ENCODE measurements at regions not wholly inside any gene's neighbourhood (a gene's known extent, or its start where the extent isn't known, plus 50 kb on each side); places are given as distances from the start of the nearest gene placed in this dataset.
A peak's percentile ranks its signal among the peaks of the same experiment; 100 is the strongest.
"Not testable (repeated sequence)": the region's sequence is repeated elsewhere in the genome, so short reads cannot be mapped to it uniquely, and the experiment has no call there.

DNA sequence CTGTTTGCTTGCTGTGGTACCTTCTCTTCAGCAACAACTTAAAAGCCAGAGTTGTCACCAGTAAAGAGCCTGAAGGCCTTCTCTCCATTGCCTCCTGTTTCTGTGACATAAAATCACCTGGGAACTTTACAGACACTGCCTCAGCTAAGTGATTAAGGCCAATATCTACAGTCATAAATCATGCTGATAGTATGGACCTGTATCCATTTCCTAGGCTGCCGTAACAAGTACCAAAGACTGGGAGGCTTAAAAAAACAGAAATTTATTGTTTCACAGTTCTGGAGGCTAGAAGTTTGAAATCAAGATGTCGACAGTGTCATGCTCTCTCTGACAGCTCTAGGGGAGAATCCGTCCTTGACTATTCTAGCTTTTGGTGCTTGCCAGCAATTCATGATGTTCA lies 108.4 kb upstream of the UNC5B start:
- Mint-ChIP-seq H3K4me1 (peaks cover 3 to 5% (median 4%) of the 10 kb centered on the region in 3 donors), H3K27me3 (peaks cover 4 to 17% of the 10 kb centered on the region in 2 donors), H3K36me3 (peaks cover 0 to 8% (median 3%) of the 10 kb centered on the region in 3 donors), H3K4me3 (no peak overlapping the region), H3K9me3 (peaks cover 0 to 4% (median 3%) of the 10 kb centered on the region in 5 donors), H3K27ac (no peak overlapping the region)
- Histone ChIP-seq H3K9me3 (ENCODE audit: low read length) (no peaks in the 10 kb centered on the region), H3K27ac (ENCODE audit: low read depth, low read length) (no peak overlapping the region), H3K36me3 (ENCODE audit: insufficient read depth, low read length) (no peaks in the 10 kb centered on the region), H3K4me1 (ENCODE audit: insufficient read depth, low read length) (no peaks in the 10 kb centered on the region), H3K4me3 (ENCODE audit: low read length) (no peak overlapping the region), H3K27me3 (ENCODE audit: insufficient read depth, low read length, poor library complexity, severe bottlenecking) (no peaks in the 10 kb centered on the region)
- CTCF ChIA-PET = no interaction called here
- POLR2A ChIA-PET = no interaction called here
- no peak for DNase-seq

DNA sequence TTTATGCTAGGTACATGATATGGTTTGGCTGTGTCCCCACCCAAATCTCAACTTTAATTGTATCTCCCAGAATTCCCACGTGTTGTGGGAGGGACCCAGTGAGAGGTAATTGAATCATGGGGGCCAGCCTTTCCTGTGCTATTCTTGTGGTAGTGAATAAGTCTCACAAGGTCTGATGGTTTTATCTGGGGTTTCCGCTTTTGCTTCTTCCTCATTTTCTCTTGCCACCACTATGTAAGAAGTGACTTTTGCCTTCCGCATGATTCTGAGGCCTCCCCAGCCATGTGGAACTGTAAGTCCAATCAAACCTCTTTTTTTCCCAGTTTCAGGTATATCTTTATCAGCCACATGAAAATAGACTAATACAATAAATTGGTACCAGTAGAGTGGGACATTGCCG lies 106.2 kb upstream of the UNC5B start:
- H3K36me3 Mint-ChIP-seq = peaks cover 0 to 10% (median 3%) of the 10 kb centered on the region in 3 donors
- H3K4me1 Mint-ChIP-seq; POLR2A ChIA-PET; H3K4me3 Mint-ChIP-seq; H3K27me3 ChIP-seq (ENCODE audit: insufficient read depth, low read length, poor library complexity, severe bottlenecking); CTCF ChIA-PET; H3K4me1 ChIP-seq (ENCODE audit: insufficient read depth, low read length); H3K9me3 Mint-ChIP-seq; DNase-seq; H3K36me3 ChIP-seq (ENCODE audit: insufficient read depth, low read length); H3K4me3 ChIP-seq (ENCODE audit: low read length); H3K9me3 ChIP-seq (ENCODE audit: low read length); H3K27ac ChIP-seq (ENCODE audit: low read depth, low read length); H3K27ac Mint-ChIP-seq: not testable (repeated sequence)
- peaks cover 7 to 19% of the 10 kb centered on the region in 2 donors for H3K27me3 Mint-ChIP-seq

DNA sequence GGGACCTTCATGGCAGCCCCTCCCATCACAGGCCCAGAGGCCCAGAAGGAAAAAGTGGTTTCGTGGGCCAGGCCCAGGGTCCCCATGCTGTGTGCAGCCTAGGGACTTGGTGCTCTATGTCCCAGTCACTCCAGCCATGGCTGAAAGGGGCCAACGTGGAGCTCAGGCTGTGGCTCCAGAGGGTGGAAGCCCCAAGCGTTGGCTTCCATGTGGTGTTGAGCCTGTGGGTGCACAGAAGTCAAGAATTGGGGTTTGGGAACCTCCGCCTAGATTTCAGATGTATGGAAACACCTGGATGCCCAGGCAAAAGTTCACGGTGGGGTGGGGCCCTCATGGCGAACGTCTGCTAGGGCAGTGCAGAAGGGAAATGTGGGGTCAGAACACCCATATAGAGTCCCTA lies 105.3 kb upstream of the UNC5B start:
- H3K27me3 ChIP-seq (ENCODE audit: insufficient read depth, low read length, poor library complexity, severe bottlenecking); H3K4me1 ChIP-seq (ENCODE audit: insufficient read depth, low read length); H3K4me1 Mint-ChIP-seq; H3K4me3 ChIP-seq (ENCODE audit: low read length); DNase-seq; H3K9me3 ChIP-seq (ENCODE audit: low read length); H3K27ac Mint-ChIP-seq; CTCF ChIA-PET; H3K27ac ChIP-seq (ENCODE audit: low read depth, low read length); H3K36me3 ChIP-seq (ENCODE audit: insufficient read depth, low read length); POLR2A ChIA-PET: not testable (repeated sequence)
- Mint-ChIP-seq H3K27me3 (peaks cover 8 to 25% of the 10 kb centered on the region in 2 donors), H3K9me3 (peaks cover 4 to 10% (median 8%) of the 10 kb centered on the region in 5 donors), H3K4me3 (peak overlapping the region in 1 of 7 donors; percentile 8), H3K36me3 (peaks cover 0 to 10% (median 3%) of the 10 kb centered on the region in 3 donors)

DNA sequence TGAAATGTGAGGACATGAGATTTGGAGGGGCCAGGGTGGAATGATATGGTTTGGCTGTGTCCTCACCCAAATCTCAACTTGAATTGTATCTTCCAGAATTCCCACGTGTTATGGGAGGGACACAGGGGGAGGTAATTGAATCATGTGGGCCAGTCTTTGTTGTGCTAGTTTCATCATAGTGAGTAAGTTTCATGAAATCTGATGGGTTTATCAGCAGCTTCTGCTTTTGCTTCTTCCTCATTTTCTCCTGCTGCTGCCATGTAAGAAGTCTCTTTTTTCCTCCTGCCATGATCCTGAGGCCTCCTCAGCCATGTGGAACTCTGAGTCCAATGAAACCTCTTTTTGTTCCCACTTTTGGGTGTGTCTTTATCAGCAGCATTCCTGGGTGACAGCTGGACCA lies 104.3 kb upstream of the UNC5B start:
- POLR2A ChIA-PET; CTCF ChIA-PET; H3K4me3 ChIP-seq (ENCODE audit: low read length); H3K27me3 ChIP-seq (ENCODE audit: insufficient read depth, low read length, poor library complexity, severe bottlenecking); H3K27ac ChIP-seq (ENCODE audit: low read depth, low read length); DNase-seq; H3K4me1 Mint-ChIP-seq; H3K4me1 ChIP-seq (ENCODE audit: insufficient read depth, low read length); H3K36me3 ChIP-seq (ENCODE audit: insufficient read depth, low read length); H3K9me3 ChIP-seq (ENCODE audit: low read length): not testable (repeated sequence)
- Mint-ChIP-seq H3K27me3 (peaks cover 9 to 33% of the 10 kb centered on the region in 2 donors), H3K27ac (peak overlapping the region in 1 of 8 donors; percentile 42), H3K4me3 (peak overlapping the region in 1 of 7 donors; percentile 33), H3K9me3 (peaks cover 4 to 14% (median 11%) of the 10 kb centered on the region in 5 donors), H3K36me3 (peaks cover 0 to 10% (median 3%) of the 10 kb centered on the region in 3 donors)

DNA sequence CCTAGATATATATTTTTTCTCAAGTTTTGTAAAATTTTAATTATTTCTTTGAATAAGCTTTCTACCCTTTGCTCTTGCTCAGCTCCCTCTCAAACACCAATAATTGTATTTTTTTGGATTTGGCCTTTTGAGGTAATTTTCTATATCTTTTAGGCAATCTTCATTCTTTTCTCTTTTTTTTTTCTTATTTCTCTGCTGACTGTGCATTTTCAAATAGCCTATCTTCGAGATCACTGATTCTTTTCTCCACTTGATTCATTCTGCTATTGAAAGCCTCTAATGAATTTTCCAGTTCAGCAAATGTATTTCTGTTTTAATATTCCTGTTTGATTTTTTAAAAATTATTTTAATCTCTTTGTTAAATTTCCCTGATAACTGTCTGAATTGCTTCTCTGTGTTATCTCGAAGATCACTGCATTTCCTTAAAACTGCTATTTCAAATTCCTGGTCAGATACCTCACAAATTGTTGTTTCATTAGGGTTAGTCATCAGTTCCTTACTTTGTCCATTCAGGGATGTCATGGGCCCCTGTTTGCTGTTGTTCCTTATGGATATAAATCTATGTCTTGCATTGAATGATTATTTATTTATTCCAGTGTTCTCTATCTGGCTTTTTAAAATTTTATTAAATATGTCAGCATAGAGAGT lies 100.1 kb upstream of the UNC5B start:
- CTCF ChIA-PET = no interaction called here
- no peaks in the 10 kb centered on the region for H3K4me1 Mint-ChIP-seq
- no peaks in the 10 kb centered on the region for H3K27me3 ChIP-seq (ENCODE audit: insufficient read depth, low read length, poor library complexity, severe bottlenecking)

DNA sequence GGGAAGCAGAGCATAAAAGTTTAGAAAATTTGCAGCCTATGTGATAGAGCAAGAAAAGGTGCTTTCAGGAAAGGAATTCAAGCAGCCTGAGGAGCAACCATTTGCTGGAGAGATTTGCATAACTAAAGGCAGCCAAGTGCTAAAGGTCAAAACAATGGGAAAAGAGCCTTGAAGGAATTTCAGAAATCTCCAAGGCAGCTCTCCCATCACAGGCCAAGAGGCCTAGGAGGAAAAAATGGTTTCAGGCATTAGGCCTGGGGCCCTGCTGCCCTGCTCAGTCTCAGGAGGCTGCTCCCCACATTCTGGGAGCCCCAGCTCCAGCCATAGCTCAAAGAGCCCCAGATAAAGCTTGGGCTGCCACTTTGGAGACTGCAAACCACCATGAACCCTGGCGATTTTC lies 95.9 kb upstream of the UNC5B start:
- no peak overlapping the region for H3K27ac ChIP-seq (ENCODE audit: low read depth, low read length)
- Mint-ChIP-seq H3K27ac (no peak overlapping the region), H3K4me1 (no peaks in the 10 kb centered on the region), H3K36me3 (peaks cover 0 to 17% (median 0%) of the 10 kb centered on the region in 3 donors), H3K27me3 (peaks cover 7 to 42% of the 10 kb centered on the region in 2 donors), H3K4me3 (no peak overlapping the region), H3K9me3 (peaks cover 32 to 58% (median 51%) of the 10 kb centered on the region in 5 donors)
- CTCF ChIA-PET = no interaction called here
- H3K4me3 ChIP-seq (ENCODE audit: low read length) = no peak overlapping the region
- no peak for DNase-seq
- H3K27me3 ChIP-seq (ENCODE audit: insufficient read depth, low read length, poor library complexity, severe bottlenecking) = no peaks in the 10 kb centered on the region
- H3K36me3 ChIP-seq (ENCODE audit: insufficient read depth, low read length) = no peaks in the 10 kb centered on the region
- POLR2A ChIA-PET = no interaction called here
- H3K4me1 ChIP-seq (ENCODE audit: insufficient read depth, low read length) = no peaks in the 10 kb centered on the region
- no peaks in the 10 kb centered on the region for H3K9me3 ChIP-seq (ENCODE audit: low read length)

More for the DNA sequence above, 100.1 kb upstream of the UNC5B start:
- Mint-ChIP-seq H3K4me3 (no peak overlapping the region), H3K27ac (no peak overlapping the region), H3K36me3 (peaks cover 0 to 22% (median 3%) of the 10 kb centered on the region in 3 donors), H3K9me3 (peaks cover 24 to 34% (median 31%) of the 10 kb centered on the region in 5 donors), H3K27me3 (peaks cover 15 to 45% of the 10 kb centered on the region in 2 donors)
- H3K4me1 ChIP-seq (ENCODE audit: insufficient read depth, low read length) = no peaks in the 10 kb centered on the region
- H3K27ac ChIP-seq (ENCODE audit: low read depth, low read length) = no peak overlapping the region
- no peak for DNase-seq
- H3K36me3 ChIP-seq (ENCODE audit: insufficient read depth, low read length) = no peaks in the 10 kb centered on the region
- H3K9me3 ChIP-seq (ENCODE audit: low read length) = no peaks in the 10 kb centered on the region
- POLR2A ChIA-PET = no interaction called here
- no peak overlapping the region for H3K4me3 ChIP-seq (ENCODE audit: low read length)

DNA sequence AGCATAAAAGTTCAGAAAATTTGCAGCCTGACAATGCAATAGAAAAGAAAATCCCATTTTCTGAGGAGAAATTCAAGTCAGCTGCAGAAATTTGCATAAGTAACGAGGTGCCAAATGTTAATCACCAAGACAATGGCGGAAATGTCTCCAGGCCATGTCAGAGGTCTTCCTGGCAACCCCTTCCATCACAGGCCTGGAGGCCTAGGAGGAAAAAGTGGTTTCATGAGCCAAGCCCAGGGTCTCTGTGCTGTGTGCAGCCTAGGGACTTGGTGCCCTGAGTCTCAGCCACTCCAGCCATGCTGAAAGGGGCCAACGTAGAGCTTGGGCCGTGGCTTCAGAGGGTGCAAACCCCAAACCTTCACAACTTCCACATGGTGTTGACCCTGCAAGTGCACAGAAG lies 94.8 kb upstream of the UNC5B start:
- H3K27ac Mint-ChIP-seq; H3K4me3 ChIP-seq (ENCODE audit: low read length); POLR2A ChIA-PET; H3K36me3 ChIP-seq (ENCODE audit: insufficient read depth, low read length); H3K27ac ChIP-seq (ENCODE audit: low read depth, low read length); DNase-seq; H3K4me3 Mint-ChIP-seq; CTCF ChIA-PET; H3K9me3 ChIP-seq (ENCODE audit: low read length); H3K4me1 Mint-ChIP-seq; H3K4me1 ChIP-seq (ENCODE audit: insufficient read depth, low read length); H3K27me3 ChIP-seq (ENCODE audit: insufficient read depth, low read length, poor library complexity, severe bottlenecking): not testable (repeated sequence)
- H3K9me3 Mint-ChIP-seq = peaks cover 23 to 55% (median 47%) of the 10 kb centered on the region in 5 donors
- H3K27me3 Mint-ChIP-seq = peaks cover 13 to 39% of the 10 kb centered on the region in 2 donors
- peaks cover 0 to 17% (median 0%) of the 10 kb centered on the region in 3 donors for H3K36me3 Mint-ChIP-seq

DNA sequence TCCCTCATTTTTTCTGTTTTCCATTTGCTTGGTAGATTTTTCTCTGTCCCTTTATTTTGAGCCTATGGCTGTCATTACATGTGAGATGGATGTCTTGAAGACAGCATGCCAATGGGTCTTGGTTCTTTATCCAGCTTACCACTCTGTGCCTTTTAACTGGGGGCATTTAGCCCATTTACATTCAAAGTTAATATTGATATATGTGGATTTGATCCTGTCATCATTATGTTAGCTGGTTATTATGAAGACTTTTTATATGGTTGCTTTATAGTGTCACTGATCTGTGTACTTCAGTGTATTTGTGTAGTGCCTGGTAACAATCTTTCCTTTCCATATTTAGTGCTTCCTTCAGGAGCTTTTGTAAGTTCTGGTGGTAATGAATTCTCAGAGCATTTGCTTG lies 89.3 kb upstream of the UNC5B start:
- ChIA-PET POLR2A (no interaction called here), CTCF (no interaction called here)
- H3K27me3 Mint-ChIP-seq = peaks cover 19 to 43% of the 10 kb centered on the region in 2 donors
- no peaks in the 10 kb centered on the region for H3K4me1 Mint-ChIP-seq
- no peak for DNase-seq
- H3K4me1 ChIP-seq (ENCODE audit: insufficient read depth, low read length) = no peaks in the 10 kb centered on the region
- H3K27ac ChIP-seq (ENCODE audit: low read depth, low read length) = no peak overlapping the region
- peaks cover 0 to 4% (median 0%) of the 10 kb centered on the region in 3 donors for H3K36me3 Mint-ChIP-seq
- H3K9me3 Mint-ChIP-seq = peaks cover 11 to 32% (median 17%) of the 10 kb centered on the region in 5 donors
- no peaks in the 10 kb centered on the region for H3K36me3 ChIP-seq (ENCODE audit: insufficient read depth, low read length)
- no peak overlapping the region for H3K4me3 Mint-ChIP-seq
- no peaks in the 10 kb centered on the region for H3K27me3 ChIP-seq (ENCODE audit: insufficient read depth, low read length, poor library complexity, severe bottlenecking)
- H3K27ac Mint-ChIP-seq = no peak overlapping the region
- no peaks in the 10 kb centered on the region for H3K9me3 ChIP-seq (ENCODE audit: low read length)
- H3K4me3 ChIP-seq (ENCODE audit: low read length) = no peak overlapping the region

All from CD8-positive, alpha-beta memory T cell (primary cell).